EL (cell line): ENCODE measurements at regions not wholly inside any gene's neighbourhood (a gene's known extent, or its start where the extent isn't known, plus 50 kb on each side); places are given as distances from the start of the nearest gene placed in this dataset.
"Not testable (repeated sequence)": the region's sequence is repeated elsewhere in the genome, so short reads cannot be mapped to it uniquely, and the experiment has no call there.

Experiments
- DNase-seq: peaks from one replicate; pipeline ENCODE4 v3.0.0-alpha.2; 2016

DNA sequence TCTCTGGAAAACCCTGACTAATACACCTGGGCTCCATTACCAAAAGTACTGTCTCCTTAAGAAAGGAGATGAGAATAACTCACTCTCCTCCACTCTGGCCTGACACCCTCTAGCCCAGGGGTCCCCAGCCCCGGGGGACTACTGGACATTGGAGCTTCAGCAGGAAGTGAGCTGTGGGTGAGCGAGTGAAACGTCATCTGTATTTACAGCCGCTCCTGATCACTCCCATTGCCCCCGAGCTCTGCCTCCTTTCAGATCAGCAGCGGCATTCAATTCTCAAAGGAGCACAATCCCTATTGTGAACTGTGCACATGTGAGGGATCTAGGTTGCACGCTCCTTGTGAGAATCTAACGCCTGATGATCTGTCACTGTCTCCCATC, 126.3 kb upstream of the TNRC6C start:
- DNase-seq = no peak

DNA sequence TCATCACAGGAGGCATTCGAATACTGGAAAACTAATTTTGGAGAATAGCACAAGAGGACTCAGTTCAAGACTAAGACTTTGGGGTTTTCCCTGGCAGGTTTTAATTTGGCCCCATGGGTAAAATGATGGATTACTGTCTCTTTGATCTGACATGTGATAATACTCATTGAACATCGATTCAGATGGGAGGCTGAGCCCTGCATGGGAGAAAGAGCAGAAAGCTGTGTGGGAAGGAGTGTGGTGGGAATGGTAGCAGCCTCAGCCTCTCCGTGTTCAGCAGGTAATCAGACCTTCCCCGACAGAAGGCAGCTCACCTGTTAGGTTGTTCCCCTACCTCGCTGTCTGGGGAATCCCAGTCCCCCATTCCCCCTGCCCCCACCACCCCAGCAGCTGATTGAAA, 124.7 kb upstream of the TNRC6C start:
- no peak for DNase-seq

DNA sequence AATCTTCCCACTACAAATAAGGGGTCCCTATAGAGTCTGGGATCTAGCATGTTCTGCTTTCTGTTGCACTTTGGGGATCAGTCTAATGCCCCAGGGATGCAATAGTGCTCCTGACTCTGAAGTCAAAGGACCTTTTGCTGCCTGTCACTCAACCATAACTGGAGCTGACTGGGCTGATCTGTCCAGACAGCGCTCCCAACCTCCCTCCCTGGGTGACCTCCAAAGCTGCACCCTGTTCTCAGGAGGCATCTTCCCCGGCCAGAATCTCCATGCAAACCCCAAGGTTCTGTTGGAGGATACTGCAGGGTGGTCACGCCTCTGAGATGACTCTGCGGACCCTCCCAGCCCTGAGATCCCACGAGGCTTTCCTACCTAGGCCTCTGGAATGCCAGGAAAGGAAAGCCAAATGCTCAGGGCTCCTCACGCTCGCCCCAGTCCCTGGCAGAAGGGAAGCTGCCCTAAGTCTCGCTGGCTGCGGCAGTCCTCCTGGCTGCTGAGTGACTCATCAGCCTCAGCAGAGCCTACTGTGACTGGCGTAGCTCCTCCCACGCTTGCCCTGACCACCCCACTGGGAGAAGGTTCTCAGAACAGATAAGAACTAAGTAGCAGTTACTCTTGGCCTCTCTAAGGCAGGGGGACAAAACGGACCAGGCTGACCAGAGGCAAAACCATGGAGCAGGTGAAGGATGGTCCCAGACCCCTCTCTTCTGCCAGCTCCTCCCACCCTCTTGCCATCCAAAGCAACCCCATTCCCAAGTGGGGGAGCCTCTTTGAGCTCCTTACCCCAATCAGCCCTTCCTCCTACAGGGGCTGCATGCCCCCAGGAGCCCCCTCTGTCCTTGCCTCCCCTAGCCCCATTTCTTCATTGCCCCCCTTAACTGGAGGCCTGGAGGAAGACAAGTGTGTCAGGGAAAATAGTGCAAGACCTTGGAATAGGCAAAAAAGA, 124.1 kb upstream of the TNRC6C start:
- peak; percentile 91 for DNase-seq

DNA sequence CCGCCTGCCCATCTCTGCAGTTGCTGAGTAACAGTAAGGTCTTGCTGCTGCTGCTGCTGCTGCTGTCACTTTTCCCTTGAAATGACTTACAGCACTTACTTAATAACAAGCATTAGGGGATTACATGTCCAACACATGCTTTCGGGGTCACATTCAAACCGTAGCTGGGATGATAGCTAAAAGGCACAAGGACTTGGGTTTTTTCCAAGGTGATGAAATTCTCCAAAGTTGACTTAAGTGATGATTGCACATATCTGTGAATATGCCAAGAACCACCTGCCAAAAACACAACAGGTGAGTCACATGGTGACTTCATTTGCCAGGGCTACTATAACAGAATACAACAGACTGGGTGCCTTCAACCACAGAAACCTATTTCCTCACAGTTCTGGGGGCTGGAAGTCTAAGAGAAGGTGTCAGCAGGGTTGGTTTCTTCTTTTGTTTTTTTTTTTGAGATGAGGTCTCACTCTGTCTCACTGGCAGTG, 121.9 kb upstream of the TNRC6C start:
- DNase-seq = peak; percentile 52

DNA sequence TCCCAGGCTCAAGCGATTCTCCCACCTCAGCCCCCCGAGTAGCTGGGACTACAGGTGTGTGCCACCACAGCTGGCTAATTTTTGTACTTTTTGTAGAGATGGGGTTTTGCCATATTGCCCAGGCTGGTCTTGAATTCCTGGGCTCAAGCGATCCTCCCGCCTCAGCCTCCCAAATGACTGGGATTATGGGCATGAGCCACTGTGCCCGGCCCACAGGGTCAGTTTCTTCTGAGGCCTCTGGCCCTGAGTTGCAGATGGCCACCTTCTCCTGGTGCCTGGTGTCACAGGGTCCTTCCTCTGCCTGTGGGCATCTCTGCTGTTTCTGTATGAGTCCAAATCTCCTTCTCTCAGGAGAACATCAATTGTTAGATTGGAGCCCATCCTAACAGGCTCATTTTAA, 121.4 kb upstream of the TNRC6C start:
- DNase-seq = not testable (repeated sequence)

DNA sequence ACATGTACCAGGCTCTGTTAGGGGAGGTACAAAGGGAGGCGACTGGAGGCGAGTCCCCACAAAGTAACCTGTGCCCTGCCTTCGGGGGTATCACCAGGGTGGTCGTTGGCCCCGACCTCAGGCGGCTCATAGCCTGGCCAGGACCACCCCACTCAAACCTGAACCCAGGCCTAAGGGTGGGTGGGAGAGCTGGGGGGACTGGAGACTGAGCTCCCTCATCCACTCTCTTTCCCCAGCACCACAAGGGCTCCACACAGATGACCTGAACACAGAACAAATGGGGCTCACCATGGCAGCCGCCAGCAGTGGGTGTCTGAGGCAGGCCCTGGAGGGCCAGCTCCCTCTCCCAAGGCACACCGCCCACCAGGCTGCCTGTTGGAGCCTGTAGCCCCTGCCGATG, 120.6 kb upstream of the TNRC6C start:
- no peak for DNase-seq

DNA sequence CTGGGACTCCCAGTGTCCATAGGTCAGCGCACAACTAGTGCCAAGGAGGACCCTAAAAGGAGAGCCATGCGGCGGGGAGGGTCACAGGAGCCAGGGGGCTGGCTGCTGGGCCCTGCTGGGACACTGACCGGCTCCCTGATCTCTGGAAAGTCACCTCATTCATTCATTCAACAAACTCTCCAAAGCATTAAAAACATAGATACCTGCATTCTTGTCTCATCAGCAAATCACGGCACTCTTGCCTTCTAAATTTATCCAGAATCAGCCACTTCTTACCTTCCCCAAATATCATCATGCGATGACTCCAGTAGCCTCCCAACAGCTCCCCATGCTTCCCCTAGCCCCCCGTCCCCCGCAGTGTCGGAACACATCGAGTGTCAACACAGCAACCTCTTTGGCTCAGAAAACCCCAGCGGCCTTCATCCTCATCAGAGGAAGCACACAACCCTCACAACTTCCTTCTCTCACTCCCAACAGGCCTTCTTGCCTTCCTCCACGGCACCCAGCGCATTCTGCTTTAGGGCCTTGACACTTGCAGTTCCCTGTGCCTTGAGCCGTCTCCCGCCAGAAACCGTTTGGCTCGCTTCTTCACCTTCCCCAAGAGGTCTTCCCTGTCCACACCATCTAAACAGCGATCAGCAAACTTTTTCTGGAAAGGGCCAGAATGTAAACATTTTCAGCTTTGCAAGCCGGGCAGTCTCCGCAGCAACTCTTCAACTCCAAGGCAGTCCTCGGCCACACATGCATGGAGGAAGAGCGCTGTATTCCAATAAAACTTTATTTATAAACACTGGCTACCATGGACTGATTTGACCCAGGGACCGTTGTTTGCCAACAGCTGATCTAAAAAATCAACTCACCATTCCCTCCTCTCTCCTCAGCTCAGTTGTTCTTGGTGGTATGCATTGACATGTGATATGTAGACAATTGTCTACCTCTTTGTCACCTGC, 119.5 kb upstream of the TNRC6C start:
- DNase-seq = no peak

DNA sequence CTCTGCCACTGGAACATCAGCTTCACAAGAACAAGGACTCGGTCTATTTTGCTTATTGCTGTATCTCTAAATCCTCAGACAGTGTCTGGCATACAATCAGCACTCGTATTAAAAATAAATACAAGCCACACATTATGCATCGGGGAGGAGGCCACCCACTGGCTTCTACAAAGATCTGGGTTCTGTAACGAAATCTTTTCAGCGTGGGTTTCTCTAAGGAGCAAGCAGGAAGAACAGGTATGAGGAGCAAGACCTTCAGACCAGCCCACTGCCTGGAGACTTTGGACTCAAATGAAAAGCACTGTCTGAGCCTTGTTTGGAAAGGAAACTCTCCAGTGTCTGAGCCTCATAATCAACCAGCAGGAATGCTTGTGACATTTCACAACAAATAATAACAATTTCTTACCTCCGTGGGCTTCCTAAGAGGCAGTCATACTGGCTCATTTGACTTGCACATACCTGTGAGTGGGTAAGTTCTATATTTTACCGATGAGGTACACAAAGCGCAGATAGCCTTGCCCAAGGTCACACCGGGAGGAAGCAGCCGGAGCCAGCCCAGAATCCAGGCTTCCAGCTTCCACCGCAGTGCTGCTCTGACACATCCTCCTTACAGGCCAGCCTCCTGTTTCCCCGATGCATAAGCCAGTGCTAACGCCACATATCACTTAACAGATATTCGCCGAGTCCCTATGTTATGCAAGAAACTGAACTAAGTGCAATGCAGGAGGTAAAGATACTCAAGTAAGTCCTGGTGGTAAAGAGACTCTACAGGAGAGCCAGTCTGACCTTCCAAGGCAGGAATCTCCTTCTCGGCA, 118.6 kb upstream of the TNRC6C start:
- DNase-seq = no peak

DNA sequence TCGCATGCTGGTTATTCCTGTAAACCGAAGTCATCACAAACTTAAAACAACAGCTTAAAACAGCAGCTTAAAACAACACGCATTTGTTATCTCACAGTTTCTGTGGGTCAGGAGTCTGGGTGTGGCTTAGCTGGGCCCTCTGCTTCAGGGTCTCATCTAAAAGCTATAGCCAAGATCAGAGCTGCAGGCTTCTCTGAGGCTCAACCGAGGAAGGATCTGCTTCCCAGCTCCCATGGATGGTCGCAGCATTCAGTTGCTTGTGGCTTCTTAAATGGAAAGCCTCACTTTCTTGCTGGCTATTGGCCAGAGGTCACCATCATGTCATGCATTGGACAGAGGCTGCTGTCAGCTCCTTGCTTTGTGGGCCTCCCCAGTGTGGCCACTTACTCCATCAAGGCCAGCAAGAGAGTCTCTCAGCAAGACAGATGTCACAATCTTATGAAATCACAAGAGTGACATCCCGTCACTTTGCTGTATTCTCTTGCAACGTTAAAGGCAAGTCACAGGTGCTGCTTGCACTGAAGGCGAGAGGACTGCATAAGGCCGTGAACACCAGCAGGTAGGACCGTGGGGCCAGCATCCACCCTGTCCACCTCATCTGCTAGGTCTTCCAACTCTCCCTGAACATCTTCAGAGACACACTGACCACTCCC, 117.9 kb upstream of the TNRC6C start:
- DNase-seq = no peak

DNA sequence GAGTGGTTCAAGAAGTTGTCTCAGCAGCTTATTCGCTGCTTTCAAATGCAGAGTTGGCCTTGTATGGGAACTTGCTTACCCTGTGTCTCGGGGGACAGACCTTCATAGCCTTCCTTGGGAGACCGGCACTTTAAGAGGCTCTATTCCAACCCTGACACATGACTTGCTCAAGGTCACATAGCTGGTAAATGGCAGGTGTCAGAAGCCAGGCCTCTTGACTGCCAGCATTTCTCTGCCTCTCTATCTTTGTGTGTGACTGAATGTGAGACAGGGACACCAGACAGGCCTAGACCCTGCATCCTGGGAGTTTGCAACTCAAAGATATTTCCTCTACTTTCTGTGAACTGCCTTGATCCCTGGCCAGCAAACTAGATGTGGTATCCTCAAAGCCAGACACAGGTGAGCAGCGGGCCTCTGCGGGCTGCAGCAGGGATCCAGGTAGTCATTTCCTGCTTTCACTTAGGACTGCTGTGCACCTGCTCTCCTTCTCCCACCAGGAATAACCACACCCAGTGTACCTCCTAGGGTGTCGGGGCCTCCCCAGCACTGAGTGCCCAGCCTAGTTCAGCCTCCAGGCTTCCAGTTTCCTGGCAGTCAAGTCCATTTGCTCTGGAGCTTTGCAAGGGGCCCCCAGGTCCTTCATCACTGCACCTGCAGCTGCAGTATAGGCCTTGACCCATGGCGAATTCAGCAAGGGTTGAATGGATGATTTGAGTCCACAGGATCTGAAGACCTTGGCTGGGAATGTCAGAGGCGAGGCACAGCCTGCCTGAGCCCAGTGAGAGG, 116.6 kb upstream of the TNRC6C start:
- DNase-seq = no peak

DNA sequence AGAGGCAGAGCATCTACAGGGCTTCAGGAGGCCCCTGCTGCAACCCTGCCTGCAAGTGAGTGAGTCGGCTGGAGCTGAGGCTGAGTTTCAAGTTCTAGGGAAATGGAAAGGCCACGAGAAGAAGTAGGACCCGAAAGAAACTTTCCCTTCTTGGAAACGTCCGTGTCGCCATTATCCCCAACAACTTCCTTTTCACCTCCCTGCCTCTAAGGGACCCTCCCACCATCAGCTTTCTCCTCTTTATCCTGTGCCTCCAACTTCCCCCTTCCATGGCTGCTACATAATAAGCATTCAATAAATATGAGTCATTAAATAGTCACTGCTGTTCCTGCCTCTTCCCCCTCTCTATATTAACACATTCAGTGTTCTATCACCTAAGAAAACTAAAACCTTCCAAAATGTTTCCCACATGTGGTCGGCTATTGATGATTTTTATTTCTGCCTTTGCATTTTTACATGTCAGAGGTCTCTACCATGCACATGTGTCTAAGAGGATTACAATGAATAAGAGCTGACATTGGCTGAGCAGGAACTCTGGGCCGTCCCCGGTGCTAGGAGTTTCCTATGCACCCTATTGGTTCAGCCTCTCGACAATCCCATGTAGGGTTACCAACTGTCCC, 115.9 kb upstream of the TNRC6C start:
- peak; percentile 65 for DNase-seq

DNA sequence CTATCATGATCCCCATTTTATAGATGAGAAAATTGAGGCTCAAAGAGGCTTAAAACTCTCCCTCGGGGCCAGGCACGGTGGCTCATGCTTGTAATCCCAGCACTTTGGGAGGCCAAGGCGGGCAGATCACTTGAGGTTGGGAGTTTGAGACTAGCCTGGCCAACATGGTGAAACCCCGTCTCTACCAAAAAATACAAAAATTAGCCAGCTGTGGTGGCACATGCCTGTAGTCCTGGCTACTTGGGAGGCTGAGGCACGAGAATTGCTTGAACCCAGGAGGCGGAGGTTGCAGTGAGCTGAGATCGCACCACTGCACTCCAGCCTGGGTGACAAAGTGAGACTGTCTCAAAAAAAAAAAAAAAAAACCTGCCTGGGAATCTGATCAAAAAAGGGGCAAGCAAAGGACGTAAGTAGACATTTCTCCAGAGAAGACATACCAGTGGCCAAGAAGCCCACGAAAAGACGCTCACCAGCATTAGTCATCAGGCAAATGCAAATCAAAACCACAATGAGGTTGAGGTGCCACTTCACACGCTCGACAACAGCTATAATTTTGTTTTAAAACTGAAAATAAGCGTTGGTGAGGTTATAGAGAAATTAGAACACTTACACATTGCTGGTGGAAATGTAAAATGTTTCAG, 115.1 kb upstream of the TNRC6C start:
- DNase-seq = peak; percentile 73

DNA sequence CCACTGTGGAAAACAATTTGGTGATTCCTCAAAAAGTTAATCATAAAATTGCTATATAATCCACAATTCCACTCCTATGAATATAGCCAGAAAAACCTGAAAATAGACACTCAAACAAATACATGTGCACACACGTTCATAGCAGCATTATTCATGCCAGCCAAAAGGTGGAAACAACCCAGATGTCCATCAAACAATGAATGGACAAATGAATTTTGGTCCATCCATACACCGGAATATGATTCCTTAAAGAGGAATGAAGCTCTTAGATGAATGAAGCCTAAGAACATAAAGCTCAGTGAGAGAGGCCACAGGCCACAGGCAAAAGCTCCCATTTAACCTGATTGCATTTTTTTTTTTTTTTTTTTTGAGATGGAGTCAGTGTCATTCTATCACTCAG, 114.6 kb upstream of the TNRC6C start:
- no peak for DNase-seq

DNA sequence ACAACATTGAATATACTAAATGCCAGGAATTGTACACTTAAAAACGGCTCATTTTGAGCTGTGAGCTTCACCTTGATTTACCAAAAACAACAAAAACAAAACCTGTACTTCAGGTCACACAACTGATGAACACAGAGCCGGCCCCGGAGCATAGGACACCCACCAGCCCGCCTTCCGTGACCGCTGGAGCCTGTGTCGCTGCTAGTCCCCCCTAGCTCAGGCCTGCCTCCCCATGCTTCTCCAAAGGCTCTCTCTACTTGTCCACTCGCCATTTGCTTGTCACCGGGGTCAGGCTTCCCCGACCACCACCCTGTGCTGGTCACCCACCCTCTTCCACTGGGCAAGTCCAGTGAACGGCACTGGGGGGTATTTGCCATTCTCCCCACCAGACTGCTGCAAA, 113.8 kb upstream of the TNRC6C start:
- no peak for DNase-seq

DNA sequence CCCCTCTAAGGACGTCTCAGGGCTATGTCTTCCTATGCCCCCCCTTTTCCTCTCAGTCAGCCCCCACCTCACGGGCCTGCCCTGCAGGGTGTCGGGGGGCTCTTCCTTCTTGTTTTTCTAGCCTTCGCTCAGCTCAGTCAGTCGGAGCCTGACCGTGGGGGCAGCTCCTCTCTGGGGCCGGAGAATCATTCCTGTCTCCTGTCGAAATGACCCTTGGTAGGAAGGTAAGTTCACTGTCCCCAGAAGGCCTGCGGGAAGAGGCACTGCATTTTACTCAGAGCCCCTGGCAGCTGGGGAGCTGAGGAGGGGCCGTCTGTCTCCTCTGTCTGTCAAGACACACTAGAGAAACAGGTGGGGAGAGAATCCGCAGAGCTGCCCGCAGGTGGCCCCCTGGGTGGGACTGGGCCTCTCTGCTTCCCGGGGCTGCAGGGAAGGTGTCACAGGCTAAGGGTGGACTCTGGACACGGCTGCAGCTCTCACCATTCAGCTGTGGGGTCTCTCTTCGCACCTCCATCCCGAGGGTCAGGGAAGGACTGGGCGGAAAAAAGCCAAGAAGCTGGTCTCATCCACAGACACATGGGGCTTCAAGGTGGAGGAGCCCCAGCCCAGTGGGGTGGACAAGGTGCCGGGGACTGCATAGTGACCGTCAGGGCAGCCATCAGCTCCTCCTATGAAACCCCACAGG, 112.8 kb upstream of the TNRC6C start:
- no peak for DNase-seq

DNA sequence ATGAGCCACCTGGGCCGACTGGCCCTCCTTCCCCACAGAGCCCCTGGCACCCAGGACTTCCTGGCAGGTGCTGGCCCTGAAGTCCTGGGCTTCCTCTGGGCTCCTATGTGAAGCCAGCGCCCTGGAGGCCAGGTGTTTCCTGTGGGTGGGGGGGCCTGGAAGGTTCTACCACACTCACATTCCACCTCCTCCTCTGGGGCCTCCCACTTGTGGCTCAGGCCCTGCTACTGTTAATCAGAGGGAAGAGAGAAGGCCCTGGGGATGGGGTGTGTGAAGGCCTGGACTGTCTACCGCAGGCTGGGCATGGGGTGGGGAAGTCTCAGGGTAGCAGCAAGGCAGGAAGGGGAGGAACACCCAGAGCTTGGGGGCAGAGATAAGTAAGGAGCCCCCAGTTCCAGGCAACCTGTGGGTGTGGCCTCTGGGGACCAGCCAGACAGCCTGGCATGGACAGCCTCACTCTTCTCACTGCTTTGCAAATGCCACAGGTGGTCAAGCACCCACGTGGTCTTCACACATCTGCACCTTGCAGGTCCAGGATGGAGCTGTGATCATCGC, 111.9 kb upstream of the TNRC6C start:
- no peak for DNase-seq

DNA sequence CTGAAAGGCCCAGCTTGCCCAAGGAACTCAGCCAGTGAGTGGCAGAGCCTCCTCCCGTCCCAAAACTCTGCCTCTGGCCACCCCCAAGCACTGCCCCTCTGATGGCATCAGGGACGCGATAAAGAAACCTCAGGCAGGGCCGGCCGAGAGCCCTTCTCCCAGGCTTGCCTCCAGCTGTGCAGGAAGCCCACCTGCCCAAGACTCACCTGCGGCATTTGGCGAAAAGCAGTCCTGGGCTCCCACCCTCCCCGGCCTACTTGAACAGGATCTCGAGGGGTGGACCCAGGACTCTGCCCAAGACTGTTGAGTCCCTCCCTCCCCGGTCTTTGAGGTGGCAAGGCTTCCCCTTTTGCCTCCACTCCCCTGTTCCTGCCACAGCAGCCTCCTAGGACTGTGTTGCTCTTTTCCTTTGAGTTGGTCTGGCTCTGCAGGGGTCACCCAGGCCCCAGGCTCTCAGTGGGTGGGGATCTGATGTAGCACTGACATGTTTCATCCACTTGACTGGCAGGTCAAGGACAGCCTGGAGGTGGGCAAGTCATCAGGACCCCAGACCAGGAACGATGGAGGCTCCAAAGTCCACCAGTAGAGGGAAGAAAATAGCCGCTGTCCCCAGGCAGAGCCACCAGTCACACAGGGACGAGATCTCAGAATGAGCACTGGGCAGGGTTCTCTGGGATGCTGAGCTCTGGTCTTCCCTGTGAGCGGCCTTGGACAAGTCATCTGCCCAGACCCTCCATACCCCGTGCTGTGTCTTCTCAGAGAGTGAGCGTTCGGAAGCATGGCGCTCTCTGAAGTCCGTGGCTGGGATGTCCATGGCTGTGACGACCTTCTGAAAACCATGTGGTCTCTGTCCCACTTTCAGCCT, 111.0 kb upstream of the TNRC6C start:
- DNase-seq = no peak

DNA sequence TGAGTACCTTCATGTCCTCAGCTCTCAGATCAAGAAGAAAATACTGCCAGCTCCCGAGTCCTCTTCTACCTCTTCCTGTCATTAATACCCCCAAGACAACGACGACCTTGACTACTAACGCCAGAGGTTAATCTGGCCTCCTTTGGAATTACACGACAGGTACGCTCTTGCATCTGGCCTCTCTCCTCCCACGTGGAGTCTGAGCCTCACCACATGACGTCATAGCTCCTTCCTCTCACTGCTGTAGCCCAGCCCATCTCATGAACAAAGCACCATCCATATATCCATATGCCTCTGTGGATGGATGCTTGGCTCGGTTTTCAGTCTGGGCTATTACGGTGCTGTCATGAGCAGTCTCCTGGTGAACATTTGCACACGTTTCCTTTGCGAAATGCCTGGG, 110.2 kb upstream of the TNRC6C start:
- no peak for DNase-seq
